ENCODE measurements at regions not wholly inside any gene's neighbourhood (a gene's known extent, or its start where the extent isn't known, plus 50 kb on each side); places are given as distances from the start of the nearest gene placed in this dataset.
A peak's percentile ranks its signal among the peaks of the same experiment; 100 is the strongest.

DNA sequence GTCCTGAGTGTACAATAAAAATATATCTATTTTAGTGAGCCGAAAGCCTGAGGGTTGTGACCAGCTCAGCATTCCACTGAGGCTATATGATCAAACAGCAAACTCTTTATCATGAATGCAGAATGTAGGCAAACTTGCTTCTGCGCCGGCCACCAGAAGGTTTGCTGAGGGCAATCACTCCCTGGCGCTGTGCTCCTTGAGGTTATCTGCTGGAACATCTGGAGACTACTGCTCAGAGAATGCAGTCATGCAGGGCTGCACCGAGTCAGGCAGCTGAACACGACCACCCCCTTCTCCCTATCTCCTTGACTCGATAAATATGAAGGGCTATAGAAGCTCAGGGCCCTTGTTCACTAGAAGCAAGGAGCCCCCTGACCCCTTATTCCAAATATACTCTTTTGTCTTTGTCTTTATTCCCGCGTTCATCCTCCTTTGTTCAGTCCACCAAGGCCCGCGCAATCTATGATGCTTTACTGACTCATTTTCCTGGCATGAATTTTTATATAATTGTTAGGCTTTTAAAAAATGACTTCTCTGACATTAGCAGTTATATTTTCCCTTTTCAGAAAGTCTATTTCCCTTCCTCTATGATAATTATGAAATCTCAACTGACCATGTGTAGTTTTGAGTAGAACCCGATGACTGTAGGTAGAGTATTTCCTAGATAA is 1089.3 kb downstream of the SLC16A7 start:
- TF ChIP-seq POLR2A (IDR thresholded peaks at IDR 0.05) (no peak), CTCF (IDR thresholded peaks at IDR 0.05) (peak in 1 of 4 donors; percentile 31)

Data from right lobe of liver (tissue), 4 donors.